GM19240 (cell line): ENCODE measurements at regions not wholly inside any gene's neighbourhood (a gene's known extent, or its start where the extent isn't known, plus 50 kb on each side); places are given as distances from the start of the nearest gene placed in this dataset.

Source experiments
- DNase-seq: peaks from one replicate; pipeline ENCODE4 v3.0.0; 2011; ENCODE audit warnings: low spot score; ENCODE audit not compliant: insufficient read length

GRCh38 chr21:24171736-24172135 is 1435.5 kb downstream of the MRPL39 start:
- no peak for DNase-seq

- no peak for DNase-seq
These were observed 1443.7 kb downstream of the MRPL39 start for GRCh38 chr21:24163539-24163938.

GRCh38 chr21:24160528-24160927 is 1446.8 kb downstream of the MRPL39 start:
- DNase-seq: no peak

- DNase-seq: no peak
These were observed 1454.1 kb downstream of the MRPL39 start for GRCh38 chr21:24153137-24153536.

- no peak for DNase-seq
These were observed 1456.5 kb downstream of the MRPL39 start for GRCh38 chr21:24150753-24151152.

- no peak for DNase-seq
These were observed 1458.8 kb downstream of the MRPL39 start for GRCh38 chr21:24148461-24148860.

GRCh38 chr21:24147674-24148073 is 1459.6 kb downstream of the MRPL39 start:
- DNase-seq: no peak

GRCh38 chr21:24131056-24131455 is 1476.2 kb downstream of the MRPL39 start:
- DNase-seq: no peak

GRCh38 chr21:24127651-24128050 is 1479.6 kb downstream of the MRPL39 start:
- DNase-seq: no peak

- no peak for DNase-seq
These were observed 1483.5 kb downstream of the MRPL39 start for GRCh38 chr21:24123785-24124184.

GRCh38 chr21:24118738-24119459 is 1488.4 kb downstream of the MRPL39 start:
- DNase-seq: no peak

GRCh38 chr21:24115141-24115540 is 1492.1 kb downstream of the MRPL39 start:
- no peak for DNase-seq

- no peak for DNase-seq
These were observed 1495.3 kb downstream of the MRPL39 start for GRCh38 chr21:24112020-24112419.

GRCh38 chr21:24110846-24111245 is 1496.4 kb downstream of the MRPL39 start:
- DNase-seq: no peak

GRCh38 chr21:24097181-24097580 is 1510.1 kb downstream of the MRPL39 start:
- no peak for DNase-seq

GRCh38 chr21:24096651-24097050 is 1510.6 kb downstream of the MRPL39 start:
- DNase-seq: no peak

- DNase-seq: no peak
These were observed 1514.2 kb downstream of the MRPL39 start for GRCh38 chr21:24093032-24093431.

GRCh38 chr21:24076179-24076578 is 1531.1 kb downstream of the MRPL39 start:
- no peak for DNase-seq

GRCh38 chr21:24055696-24056095 is 1551.6 kb downstream of the MRPL39 start:
- no peak for DNase-seq

- no peak for DNase-seq
These were observed 1557.0 kb downstream of the MRPL39 start for GRCh38 chr21:24050231-24050630.

GRCh38 chr21:24046829-24047443 is 1560.3 kb downstream of the MRPL39 start:
- no peak for DNase-seq

- no peak for DNase-seq
These were observed 1561.5 kb downstream of the MRPL39 start for GRCh38 chr21:24045775-24046215.

GRCh38 chr21:24045373-24045772 is 1561.9 kb downstream of the MRPL39 start:
- no peak for DNase-seq
